ENCODE measurements at regions not wholly inside any gene's neighbourhood (a gene's known extent, or its start where the extent isn't known, plus 50 kb on each side); places are given as distances from the start of the nearest gene placed in this dataset.
"Not testable (repeated sequence)": the region's sequence is repeated elsewhere in the genome, so short reads cannot be mapped to it uniquely, and the experiment has no call there.

DNA sequence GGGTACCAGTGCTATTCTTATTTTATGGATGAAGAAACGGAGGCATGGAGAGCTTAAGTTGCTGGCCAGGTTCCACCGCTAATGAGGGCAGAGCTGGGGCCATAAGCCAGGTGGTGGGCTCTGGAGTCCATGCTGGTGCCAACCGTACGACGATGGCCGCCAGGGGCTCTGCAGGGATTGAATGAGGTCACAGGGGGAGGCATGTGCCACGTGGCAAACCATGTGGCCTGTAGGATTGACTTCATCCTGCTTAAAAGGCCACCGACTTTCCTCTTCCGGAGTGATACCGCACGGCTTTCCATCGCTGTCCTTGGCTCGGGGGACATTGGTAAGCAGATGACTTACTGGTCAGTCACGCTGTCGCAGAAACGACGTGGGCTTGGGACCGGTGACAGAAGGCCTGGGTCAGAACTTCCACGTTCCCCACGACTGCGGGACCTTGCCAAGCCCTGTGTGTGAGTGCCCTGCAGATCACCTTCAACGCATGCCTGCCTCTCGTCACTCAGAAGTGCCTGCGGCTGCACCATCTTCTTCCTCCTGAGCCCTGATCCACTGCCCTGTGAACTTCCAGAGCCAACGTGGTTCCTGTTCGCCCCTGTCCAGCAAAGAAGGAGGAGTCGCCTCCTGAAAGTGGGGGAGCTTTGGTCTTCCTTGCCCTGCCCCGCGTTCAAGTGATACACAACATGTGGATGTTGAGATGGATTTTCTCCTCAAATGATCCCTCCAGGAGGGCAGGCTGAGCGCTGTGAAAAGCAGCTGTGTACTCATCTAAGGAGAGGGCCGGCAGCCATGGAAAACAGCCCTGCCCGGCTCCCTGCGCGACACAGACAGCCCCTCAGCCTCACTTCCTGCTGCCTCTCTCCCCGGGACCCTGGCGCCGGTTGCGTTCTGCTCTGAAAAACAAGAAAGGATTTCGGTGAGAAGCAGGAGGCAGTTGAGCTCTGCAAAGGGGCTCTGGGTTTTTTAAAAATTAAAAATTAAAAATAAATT is 176.7 kb downstream of the C16orf95 start:
- DNase-seq (ENCODE audit: low spot score): peak; percentile 83

DNA sequence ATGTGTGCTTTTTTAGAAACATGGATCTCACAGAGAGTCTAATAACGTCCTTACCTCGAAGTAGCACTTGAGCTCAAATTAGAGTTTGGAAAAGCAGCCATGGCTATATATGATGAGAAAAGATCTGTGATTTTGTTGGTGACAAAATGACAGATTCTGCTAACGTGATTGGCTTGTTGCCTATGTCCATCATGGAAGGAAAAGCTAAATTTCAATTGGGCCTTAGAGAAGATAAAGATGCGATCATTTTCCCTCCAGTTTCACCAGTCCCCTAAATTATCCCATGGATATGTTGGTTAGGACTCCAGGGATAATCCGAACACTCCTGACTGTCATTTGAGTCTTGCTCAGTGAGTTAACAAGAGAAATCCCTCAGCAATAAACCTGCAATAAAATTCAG is 175.8 kb downstream of the C16orf95 start:
- no peak for DNase-seq (ENCODE audit: low spot score)

DNA sequence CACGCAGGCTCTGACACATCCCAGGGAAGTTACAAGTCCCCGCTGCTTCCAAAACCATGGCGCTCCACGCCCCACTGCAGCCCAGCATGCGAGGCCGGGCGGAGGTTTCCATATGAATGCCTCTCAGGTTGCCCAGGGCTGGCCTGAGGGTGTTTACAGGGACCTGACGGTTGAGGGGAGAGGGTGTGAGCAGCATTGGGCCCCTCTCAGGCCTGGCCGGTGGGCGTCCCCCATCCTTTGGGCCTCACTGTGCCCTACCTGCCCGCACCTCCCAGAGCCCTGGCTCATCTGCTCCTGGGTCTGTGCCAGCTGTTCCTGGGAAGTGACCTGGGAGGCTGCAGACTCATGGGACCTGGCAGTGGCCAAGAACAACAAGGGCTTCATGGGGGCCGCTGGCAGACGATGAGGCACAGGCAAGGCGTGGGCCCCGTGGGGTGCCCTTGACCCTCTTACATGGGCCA is 173.5 kb downstream of the C16orf95 start:
- no peak for DNase-seq (ENCODE audit: low spot score)

DNA sequence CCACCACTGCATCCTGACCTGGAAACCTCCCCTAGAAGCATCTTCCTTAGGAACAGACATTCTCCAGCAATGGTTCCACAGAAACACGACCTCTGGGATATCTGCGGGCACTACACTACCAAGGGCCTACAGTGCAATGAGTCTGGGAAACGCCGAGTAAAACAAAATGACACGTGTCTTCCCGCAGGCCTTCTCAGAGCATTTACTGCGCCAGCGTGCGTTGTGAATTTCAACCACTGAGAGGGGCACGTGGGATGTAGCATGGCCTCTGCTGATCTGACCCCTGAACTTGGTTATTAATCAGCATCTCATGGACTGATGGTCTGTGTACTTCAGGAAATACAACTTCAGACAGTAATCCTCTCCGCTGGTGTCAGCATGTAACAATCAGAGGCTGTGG is 173.0 kb downstream of the C16orf95 start:
- DNase-seq (ENCODE audit: low spot score): no peak

DNA sequence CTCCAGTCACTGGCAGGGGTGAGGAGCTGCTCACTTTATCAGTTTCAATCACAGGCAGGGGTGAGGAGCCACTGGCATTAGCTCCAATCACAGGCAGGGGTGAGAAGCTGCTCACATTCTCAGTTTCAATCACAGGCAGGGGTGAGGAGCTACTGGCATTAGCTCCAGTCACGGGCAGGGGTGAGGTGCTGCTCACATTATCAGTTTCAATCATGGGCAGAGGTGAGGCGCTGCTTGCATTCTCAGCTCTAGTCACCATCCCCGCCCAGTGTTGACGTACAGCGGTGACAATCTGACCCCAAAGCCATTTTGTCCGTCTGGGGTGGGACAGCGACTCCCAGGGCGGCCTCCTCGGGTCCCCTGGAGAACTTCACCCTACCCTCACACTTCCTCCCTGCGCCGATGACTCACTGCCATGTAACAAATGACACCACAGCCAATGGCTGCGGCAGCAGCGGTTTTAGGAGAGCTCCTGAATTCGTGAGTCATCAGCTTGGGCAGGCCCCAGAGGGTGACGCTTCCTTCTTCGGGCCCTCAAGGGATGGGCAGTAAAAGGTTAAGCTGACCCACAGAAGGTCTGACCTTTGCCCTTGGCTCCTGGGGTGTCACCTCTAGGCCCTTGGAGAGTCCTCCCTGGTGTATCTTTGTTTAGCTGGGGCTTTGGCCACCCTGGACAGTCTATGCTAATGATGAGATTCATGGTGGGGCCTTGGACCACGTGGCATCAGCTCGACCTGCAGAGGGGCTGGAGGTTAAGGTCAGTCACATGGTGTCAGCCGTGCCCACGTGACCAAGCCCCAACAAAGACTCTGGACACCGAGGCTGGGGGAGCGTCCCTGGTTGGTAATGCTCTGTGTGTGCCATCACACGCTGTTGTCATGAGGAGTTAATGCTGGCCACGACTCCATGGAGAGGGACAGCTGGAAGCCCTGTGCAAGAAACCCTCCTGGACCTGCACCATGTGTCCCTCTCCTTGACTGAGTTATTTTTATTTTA is 171.7 kb downstream of the C16orf95 start:
- no peak for DNase-seq (ENCODE audit: low spot score)

DNA sequence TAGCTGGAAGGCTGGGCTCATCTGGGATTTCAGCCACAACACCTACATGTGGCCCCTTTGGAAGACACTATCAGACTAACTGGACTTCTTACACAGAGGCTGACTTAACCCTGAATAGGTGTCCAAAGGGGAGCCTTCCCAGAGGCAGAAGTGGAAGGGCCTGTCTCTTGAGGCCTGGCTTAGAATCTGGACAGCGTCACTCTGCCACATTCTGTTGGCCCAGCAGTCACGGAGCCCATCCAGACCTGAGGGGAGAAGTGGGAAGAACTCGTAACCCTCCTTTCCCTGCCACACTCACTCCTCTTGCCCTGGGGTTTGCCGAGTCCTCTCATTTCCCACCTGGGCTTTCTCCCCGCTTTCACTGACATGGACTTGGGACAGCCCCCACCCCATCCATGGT is 170.5 kb downstream of the C16orf95 start:
- DNase-seq (ENCODE audit: low spot score): no peak

DNA sequence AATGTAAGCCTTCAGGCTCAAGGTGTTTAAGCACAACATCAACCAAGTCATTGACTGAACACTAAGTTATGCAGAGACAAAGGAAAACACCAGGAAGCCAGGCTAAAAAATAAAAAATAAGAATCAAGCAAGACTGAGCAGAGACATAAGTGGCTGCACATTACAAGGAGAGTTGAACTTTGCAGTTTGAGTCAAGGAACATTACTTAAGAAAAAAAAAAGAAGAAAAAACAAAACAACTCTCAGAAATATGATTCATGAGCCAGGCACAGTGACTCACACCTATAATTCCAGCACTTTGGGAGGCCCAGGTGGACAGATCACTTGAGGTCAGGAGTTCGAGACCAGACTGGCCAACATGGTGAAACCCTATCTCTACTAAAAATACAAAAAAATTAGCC is 168.1 kb downstream of the C16orf95 start:
- no peak for DNase-seq (ENCODE audit: low spot score)

DNA sequence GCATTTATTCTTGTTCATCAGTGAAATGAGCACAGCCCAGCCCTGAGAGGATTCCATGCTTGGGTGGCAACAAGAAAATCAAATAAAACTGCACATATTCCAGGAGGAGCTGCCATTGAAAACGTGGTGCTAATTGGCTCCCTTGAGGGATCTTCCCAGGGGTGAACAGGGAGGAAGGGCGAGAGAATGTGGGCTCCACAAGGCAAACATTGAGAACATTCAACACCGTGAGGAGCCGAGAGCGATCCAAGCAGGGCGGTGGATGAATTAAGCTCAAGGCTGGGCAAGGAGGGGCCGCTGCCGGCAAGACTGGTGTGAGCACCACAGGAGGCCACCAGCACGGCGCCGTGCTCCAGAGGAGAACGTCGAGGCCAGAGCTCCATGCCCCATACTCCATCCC is 166.9 kb downstream of the C16orf95 start:
- DNase-seq (ENCODE audit: low spot score): no peak

DNA sequence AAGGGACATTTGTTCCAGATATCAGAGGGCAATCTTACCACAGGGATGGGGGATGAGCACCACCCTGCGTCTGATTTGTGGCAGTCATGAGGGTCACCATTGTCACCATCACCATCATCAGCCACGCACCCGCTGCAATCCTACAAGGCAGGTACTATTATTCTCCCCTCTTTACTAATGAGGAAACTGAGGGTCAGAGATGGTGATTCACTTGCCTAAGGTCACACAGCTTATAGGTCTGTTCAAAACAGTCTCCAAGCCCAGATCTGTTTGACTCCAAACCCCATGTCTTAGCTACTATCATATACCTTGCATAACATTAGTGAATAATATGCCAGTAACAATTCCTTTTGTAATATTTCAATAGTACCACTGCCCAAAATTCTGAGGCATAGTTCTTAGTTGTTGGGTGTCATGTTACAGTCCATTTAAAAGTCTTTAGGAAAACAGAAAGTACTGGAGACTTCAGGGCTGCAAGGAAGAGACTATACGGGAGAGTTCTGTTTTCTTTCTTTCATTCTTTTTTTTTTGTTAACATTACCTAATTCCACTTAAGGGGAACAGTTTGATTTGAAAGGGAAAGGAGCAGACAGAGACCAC is 166.4 kb downstream of the C16orf95 start:
- DNase-seq (ENCODE audit: low spot score): no peak

DNA sequence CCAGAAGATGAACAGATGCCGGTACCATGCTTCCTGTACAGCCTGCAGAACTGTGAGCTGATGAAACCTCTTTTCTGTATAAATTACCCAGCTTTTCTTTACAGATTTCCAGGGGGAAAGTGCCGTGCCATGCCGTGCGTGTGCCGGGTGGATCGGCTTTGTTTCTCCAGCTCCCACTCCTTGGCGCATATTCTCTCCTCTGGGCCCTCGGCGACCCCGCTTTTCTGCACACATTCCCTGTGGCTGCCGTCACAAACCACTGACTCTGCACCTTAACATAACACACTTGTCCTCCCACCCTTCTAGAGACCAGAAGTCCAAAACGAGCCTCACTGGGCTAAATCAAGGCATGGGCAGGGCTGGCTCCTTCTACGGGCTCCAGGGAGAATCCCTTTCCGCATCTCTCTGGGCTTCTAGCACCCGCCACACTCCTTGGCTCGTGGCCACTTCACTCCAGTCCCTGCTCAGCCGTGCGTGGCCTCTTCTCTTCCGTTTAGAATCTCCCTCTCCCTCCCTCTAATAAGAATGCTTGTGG is 164.9 kb downstream of the C16orf95 start:
- DNase-seq (ENCODE audit: low spot score): no peak

DNA sequence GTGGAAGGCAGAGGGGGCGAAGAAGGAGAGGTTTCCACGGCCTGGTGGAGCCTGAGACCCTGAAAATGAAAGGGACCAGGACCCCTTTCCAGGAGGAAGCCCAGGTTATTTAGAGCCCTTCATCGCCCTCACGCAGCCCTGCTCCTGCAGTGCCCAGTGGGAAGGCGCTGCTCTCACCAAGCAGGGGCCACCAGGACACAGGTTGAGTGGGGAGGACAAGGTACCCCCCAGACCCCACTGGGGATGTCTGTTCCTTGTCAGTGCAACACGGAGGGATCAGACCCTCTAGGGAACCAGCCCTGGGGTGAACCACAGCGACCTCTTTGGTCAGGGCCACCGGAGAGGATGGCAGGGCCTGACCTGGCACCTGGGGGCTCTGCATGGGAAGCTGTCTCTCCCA is 163.9 kb downstream of the C16orf95 start:
- DNase-seq (ENCODE audit: low spot score): no peak

DNA sequence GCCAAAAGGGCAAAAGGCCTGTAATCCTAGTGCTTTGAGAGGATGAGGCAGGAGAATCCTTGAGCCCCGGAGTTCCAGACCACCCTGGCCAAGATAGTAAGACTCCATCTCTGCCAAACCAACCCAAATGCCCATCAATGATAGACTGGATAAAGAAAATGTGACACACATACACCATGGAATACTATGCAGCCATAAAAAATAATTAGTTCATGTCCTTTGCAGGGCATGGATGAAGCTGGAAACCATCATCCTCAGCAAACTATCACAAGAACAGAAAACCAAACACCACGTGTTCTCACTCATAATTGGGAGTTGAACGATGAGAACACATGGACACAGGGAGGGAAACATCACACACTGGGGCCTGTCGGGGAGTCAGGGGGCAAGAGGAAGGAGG is 161.9 kb downstream of the C16orf95 start:
- DNase-seq (ENCODE audit: low spot score): peak; percentile 3

DNA sequence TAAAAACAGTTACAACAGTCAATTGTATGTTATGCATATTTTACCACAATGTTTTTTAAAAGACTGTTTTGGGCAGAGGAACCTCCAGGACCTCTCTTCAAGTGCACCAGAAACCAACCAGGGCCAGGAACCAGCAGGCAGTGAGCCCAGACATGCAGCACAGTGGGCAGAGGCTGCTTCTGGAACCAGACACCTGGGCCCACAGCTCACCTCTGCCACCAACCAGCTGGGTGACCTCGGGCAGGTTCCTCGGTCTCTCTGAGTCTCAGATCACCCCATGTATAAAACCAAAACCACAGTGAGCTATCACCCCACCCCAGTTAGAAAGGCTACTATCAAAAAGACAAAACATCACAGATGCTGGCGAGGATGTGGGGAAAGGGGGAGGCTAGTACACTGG is 161.0 kb downstream of the C16orf95 start:
- peak; percentile 45 for DNase-seq (ENCODE audit: low spot score)

DNA sequence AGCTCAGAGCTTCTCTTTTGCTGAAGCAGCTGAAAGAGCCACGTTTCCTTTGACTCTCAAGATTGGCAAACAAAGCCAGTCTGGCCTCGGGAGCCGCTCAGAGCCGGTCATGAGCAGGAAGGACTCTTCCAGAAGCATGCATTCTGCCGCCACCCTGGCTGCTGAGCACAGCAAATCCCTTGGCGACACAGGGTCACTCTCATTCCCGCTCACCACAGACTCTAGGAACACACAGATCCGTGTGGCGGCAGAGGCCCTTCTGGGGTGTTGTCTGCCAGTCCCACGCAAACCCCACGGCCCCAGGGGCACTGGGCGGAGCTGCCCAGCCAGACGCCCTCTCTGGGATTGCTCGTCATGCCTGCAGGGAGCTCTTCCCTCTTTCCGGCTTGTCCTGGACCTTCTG is 157.0 kb downstream of the C16orf95 start:
- no peak for DNase-seq (ENCODE audit: low spot score)

DNA sequence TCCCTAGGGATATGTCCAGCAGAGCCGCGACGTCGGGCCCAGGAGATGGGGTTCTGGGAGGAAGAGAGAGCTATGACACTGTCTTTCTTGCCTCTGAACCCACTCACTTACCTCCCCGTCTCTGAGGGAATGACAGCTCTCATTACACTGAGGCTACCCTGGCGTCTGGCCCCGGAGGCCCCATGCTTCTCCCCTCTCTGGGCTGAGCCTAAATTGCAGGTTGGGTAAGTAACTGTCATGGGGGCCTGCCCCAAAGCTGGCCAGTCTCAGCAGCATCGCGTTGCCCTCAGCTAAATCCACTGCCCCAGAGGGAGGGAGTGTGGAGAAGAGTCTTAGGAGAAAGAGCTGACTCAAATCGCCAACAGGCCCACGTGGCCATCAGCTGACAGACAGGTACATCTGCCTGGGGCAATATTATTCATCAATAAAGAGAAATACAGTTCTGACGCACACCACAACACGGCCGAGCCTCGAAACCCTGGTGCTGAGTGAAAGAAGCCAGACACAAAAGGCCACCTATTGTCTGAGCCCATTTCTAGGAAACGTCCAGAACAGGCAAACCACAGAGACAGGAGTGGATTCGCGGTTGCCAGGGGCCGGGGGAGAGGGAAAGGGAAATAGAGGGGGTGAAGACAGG is 156.4 kb downstream of the C16orf95 start:
- DNase-seq (ENCODE audit: low spot score): peak; percentile 41

DNA sequence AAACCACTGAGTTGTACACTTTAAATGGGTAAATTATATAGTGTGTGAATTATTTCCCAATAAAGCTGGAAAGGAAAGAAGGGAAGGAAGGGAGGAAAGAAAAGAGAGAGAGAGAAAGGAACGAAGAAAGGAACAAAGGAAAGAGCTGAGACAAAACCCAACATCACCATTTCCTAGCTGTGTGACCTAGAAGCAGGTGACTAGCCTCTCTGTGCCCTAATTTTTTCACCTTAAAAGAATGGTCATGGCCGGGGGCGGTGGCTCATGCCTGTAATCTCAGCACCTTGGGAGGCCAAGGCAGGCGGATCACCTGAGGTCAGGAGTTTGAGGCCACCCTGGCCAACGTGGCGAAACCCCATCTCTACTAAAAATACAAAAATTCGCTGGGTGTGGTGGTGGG is 155.8 kb downstream of the C16orf95 start:
- DNase-seq (ENCODE audit: low spot score): not testable (repeated sequence)

DNA sequence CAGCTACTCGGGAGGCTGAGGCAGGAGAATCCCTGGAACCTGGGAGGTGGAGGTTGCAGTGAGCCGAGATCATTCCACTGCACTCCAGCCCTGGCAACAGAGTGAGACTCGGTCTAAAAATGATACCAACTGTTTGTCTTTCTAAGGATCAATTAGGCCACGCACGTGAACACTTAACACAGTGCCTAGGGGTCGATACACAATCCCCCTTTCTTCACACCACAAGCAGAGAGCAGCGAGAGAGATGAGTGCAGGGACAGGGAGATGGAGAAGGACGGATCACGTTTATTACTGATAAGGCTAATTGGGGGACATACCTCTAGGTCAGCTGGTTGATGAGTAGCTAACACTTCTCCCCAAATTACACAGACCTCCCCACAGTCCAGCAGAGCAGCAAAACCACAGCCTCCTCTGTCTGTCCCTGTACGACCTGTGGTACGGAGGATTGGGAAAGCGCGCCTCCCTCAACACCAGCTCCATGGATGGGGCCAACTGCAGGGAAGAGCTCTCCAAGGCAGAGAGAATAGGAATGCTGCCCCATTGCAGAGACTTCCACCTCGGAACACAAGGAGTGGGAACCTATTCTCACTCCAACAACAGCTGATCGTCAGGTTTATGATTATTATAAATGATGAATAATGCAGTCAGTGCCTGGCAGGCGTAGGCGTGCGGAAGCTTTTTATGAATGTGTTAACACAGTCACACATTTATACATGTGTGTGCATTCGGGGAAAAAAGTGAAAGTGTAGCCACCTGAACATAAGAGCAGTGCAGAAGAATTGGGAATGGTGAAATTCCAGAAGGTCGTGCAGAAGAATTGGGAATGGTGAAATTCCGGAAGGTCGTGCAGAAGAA is 155.1 kb downstream of the C16orf95 start:
- DNase-seq (ENCODE audit: low spot score): no peak

DNA sequence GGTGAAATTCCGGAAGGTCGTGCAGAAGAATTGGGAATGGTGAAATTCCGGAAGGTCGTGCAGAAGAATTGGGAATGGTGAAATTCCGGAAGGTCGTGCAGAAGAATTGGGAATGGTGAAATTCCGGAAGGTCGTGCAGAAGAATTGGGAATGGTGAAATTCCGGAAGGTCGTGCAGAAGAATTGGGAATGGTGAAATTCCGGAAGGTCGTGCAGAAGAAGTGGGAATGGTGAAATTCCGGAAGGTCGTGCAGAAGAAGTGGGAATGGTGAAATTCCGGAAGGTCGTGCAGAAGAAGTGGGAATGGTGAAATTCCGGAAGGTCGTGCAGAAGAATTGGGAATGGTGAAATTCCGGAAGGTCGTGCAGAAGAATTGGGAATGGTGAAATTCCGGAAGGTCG is 154.4 kb downstream of the C16orf95 start:
- not testable (repeated sequence) for DNase-seq (ENCODE audit: low spot score)

DNA sequence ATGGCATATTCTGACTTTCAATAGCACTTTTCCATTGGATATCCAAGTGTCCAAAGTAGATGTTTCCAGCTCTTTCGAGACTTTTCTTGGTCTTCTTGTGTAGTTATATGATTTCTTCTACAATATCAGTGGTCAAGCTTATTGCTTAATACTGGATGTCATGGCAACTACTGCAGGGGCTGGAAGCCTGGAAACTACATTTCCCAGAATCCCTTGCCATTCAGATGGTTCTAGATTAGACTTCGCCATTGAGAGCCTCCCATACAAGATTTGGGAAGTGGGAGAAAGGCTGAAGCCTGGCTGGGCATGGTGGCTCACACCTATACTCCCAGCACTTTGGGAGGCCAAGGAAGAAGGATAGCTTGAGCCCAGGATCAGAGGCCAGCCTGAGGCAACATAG is 153.6 kb downstream of the C16orf95 start:
- DNase-seq (ENCODE audit: low spot score): no peak

DNA sequence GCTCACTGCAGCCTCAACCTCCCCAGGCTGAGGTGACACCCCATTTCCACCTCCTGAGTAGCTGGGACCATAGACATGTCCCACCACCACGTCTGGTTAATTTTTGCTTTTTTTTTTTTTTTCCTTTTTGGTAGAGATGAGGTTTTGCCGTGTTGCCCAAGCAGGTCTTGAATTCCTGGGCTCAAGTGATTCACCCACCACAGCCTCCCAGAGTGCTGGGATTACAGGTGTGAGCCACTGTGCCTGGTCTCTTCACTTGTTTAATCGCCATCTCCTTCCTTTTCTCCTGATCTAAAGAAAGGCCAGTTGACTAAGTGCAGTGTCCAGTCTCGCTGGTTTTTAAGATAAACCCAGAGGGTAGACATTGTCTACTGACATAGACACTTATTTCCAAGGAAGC is 152.0 kb downstream of the C16orf95 start:
- peak; percentile 20 for DNase-seq (ENCODE audit: low spot score)
